Neural progenitor cell (in vitro differentiated cells): ENCODE measurements at regions not wholly inside any gene's neighbourhood (a gene's known extent, or its start where the extent isn't known, plus 50 kb on each side); places are given as distances from the start of the nearest gene placed in this dataset.
A peak's percentile ranks its signal among the peaks of the same experiment; 100 is the strongest.
"Not testable (repeated sequence)": the region's sequence is repeated elsewhere in the genome, so short reads cannot be mapped to it uniquely, and the experiment has no call there.

Experiments
- DNase-seq: peaks from one replicate; pipeline ENCODE4 v3.0.0-alpha.2; 2016; ENCODE audit warnings: low spot score
- H2AFZ ChIP-seq: fragments of 200-600 bp; sonication (generic); replicated peaks from 2 replicates; pipeline ENCODE4 v1.6.1; 2016; ENCODE audit warnings: antibody characterized with exemption
- H3F3A ChIP-seq: fragments of 200-600 bp; sonication (generic); 2 replicates; pipeline ENCODE4 v1.6.1; 2016; ENCODE audit warnings: antibody characterized with exemption, low read depth
- H3K27ac ChIP-seq: fragments of 200-600 bp; sonication (generic); 2 replicates; pipeline ENCODE4 v1.5.1; 2016; ENCODE audit warnings: mild to moderate bottlenecking
- H3K27me3 ChIP-seq: fragments of 200-600 bp; sonication (generic); 2 replicates; pipeline ENCODE4 v1.6.1; 2016; ENCODE audit warnings: mild to moderate bottlenecking, moderate library complexity
- H3K36me3 ChIP-seq: fragments of 200-600 bp; sonication (generic); 2 replicates; pipeline ENCODE4 v1.5.1; 2016
- H3K4me1 ChIP-seq: fragments of 200-600 bp; sonication (generic); 2 replicates; pipeline ENCODE4 v1.6.1; 2016; ENCODE audit warnings: mixed run types
- H3K4me2 ChIP-seq: fragments of 200-600 bp; sonication (generic); 2 replicates; pipeline ENCODE4 v1.6.1; 2016
- H3K4me3 ChIP-seq: fragments of 200-600 bp; sonication (generic); 2 replicates; pipeline ENCODE4 v1.5.1; 2016
- H3K79me2 ChIP-seq: fragments of 200-600 bp; sonication (generic); 2 replicates; pipeline ENCODE4 v1.6.1; 2016; ENCODE audit warnings: low read depth
- H3K9ac ChIP-seq: fragments of 200-600 bp; sonication (generic); 2 replicates; pipeline ENCODE4 v1.6.1; 2016
- H3K9me3 ChIP-seq: fragments of 200-600 bp; sonication (generic); 2 replicates; pipeline ENCODE4 v1.5.1; 2016; ENCODE audit warnings: low read depth
- H4K20me1 ChIP-seq: fragments of 200-600 bp; sonication (generic); 2 replicates; pipeline ENCODE4 v1.6.1; 2016; ENCODE audit warnings: low read depth
- H3K27ac Mint-ChIP-seq: 3 replicates; pipeline ENCODE4 v1.8.0; 2021; ENCODE audit warnings: mixed read lengths
- H3K27me3 Mint-ChIP-seq: 2 replicates; pipeline ENCODE4 v1.8.0; 2022; ENCODE audit warnings: low read depth, mild to moderate bottlenecking, inconsistent platforms, moderate library complexity, mixed read lengths; ENCODE audit not compliant: insufficient read depth
- H3K36me3 Mint-ChIP-seq: 3 replicates; pipeline ENCODE4 v1.8.0; 2021; ENCODE audit warnings: mixed read lengths
- H3K4me1 Mint-ChIP-seq: 3 replicates; pipeline ENCODE4 v1.8.0; 2021; ENCODE audit warnings: mixed read lengths
- H3K4me3 Mint-ChIP-seq: 3 replicates; pipeline ENCODE4 v1.8.0; 2021; ENCODE audit warnings: mild to moderate bottlenecking, moderate library complexity, mixed read lengths
- H3K9me3 Mint-ChIP-seq: 3 replicates; pipeline ENCODE4 v1.8.0; 2020; ENCODE audit warnings: mixed read lengths

- not testable (repeated sequence) for H3K27ac Mint-ChIP-seq, H3K27me3 Mint-ChIP-seq, H3K9me3 ChIP-seq, H4K20me1 ChIP-seq, H3K4me2 ChIP-seq, H2AFZ ChIP-seq, H3K4me1 ChIP-seq, H3K79me2 ChIP-seq, H3K4me3 ChIP-seq, H3K4me3 Mint-ChIP-seq, H3K27ac ChIP-seq, H3K9ac ChIP-seq, H3K36me3 Mint-ChIP-seq, H3K27me3 ChIP-seq, H3K9me3 Mint-ChIP-seq, H3F3A ChIP-seq, H3K4me1 Mint-ChIP-seq, H3K36me3 ChIP-seq, DNase-seq
These were observed 86.0 kb upstream of the PZP start for GRCh38 chr12:9294072-9294620.

DNA sequence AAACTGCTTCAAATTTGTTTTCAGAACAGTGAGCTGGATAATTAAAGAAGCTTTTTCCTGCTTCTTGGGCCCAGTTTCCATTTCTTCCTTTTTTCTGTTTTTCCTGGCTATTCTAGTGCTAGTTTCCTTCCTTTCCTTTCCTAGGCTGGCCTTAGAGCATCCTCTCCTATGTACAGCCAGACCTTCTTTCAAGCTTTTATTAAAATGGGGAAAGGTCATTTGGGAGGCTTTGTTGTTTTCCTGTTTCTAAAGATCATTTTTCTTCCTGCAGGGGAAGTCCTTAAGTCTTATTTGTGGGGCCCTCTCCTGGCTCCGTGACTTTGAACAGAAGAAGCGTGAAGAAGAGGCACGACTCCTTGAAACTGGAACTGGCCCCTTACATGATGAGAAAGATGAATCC, 85.2 kb upstream of the PZP start:
- H3K27ac ChIP-seq, H3K27me3 ChIP-seq, H3K27ac Mint-ChIP-seq, H3K9ac ChIP-seq, H3K27me3 Mint-ChIP-seq, H3K9me3 Mint-ChIP-seq, H3K79me2 ChIP-seq, H3K36me3 Mint-ChIP-seq, H2AFZ ChIP-seq, H3K4me2 ChIP-seq, H3K4me1 ChIP-seq, H3K36me3 ChIP-seq, H4K20me1 ChIP-seq, DNase-seq, H3K9me3 ChIP-seq, H3K4me3 Mint-ChIP-seq, H3K4me1 Mint-ChIP-seq, H3F3A ChIP-seq, H3K4me3 ChIP-seq: not testable (repeated sequence)

- H3K36me3 Mint-ChIP-seq, H2AFZ ChIP-seq, H3K79me2 ChIP-seq, H3K4me3 ChIP-seq, DNase-seq, H3K4me1 Mint-ChIP-seq, H3K9me3 ChIP-seq, H3K9ac ChIP-seq, H3K9me3 Mint-ChIP-seq, H3K27ac ChIP-seq, H3F3A ChIP-seq, H3K4me1 ChIP-seq, H3K4me3 Mint-ChIP-seq, H3K27ac Mint-ChIP-seq, H3K36me3 ChIP-seq, H3K27me3 ChIP-seq, H3K4me2 ChIP-seq, H3K27me3 Mint-ChIP-seq, H4K20me1 ChIP-seq: not testable (repeated sequence)
These were observed 81.8 kb upstream of the PZP start for GRCh38 chr12:9289984-9290383.

- H3K4me1 ChIP-seq, H3K9me3 Mint-ChIP-seq, H3F3A ChIP-seq, H3K36me3 Mint-ChIP-seq, H3K9ac ChIP-seq, H3K36me3 ChIP-seq, DNase-seq, H4K20me1 ChIP-seq, H3K4me1 Mint-ChIP-seq, H3K27me3 Mint-ChIP-seq, H2AFZ ChIP-seq, H3K27ac Mint-ChIP-seq, H3K9me3 ChIP-seq, H3K27ac ChIP-seq: not testable (repeated sequence)
- peaks cover 10% of the 10 kb centered on the region for H3K79me2 ChIP-seq
- peaks cover 12% of the 10 kb centered on the region for H3K27me3 ChIP-seq
- peak overlapping the region; percentile 98 for H3K4me3 Mint-ChIP-seq
- peak overlapping the region; percentile 82 for H3K4me3 ChIP-seq
- H3K4me2 ChIP-seq: peak overlapping the region; percentile 90
These were observed 76.5 kb upstream of the PZP start for GRCh38 chr12:9284724-9285123.

GRCh38 chr12:9284197-9284596, 76.0 kb upstream of the PZP start:
- H3K36me3 ChIP-seq, H3K9me3 ChIP-seq, H3K4me1 Mint-ChIP-seq, H3K4me1 ChIP-seq, H3K27me3 Mint-ChIP-seq, H3F3A ChIP-seq, H3K9me3 Mint-ChIP-seq, H3K36me3 Mint-ChIP-seq, H3K27ac ChIP-seq, H4K20me1 ChIP-seq: not testable (repeated sequence)
- peak overlapping the region; percentile 90 for H3K4me2 ChIP-seq
- H2AFZ ChIP-seq: peak overlapping the region; percentile 85
- peaks cover 10% of the 10 kb centered on the region for H3K79me2 ChIP-seq
- peak overlapping the region; percentile 91 for H3K27ac Mint-ChIP-seq
- peak overlapping the region; percentile 66 for H3K9ac ChIP-seq
- H3K4me3 Mint-ChIP-seq: peak overlapping the region; percentile 98
- peak; percentile 38 for DNase-seq
- H3K27me3 ChIP-seq: peaks cover 13% of the 10 kb centered on the region
- peak overlapping the region; percentile 82 for H3K4me3 ChIP-seq

- peak; percentile 91 for DNase-seq
- H3K9me3 Mint-ChIP-seq, H3K4me1 Mint-ChIP-seq, H3F3A ChIP-seq, H3K36me3 Mint-ChIP-seq, H4K20me1 ChIP-seq, H3K4me1 ChIP-seq, H3K27me3 Mint-ChIP-seq, H3K9me3 ChIP-seq, H3K36me3 ChIP-seq: not testable (repeated sequence)
- Mint-ChIP-seq H3K27ac (peak overlapping the region; percentile 96), H3K4me3 (peak overlapping the region; percentile 98)
- Histone ChIP-seq H3K4me2 (peak overlapping the region; percentile 90), H2AFZ (peak overlapping the region; percentile 92), H3K9ac (peak overlapping the region; percentile 44), H3K79me2 (peaks cover 10% of the 10 kb centered on the region), H3K4me3 (peak overlapping the region; percentile 82), H3K27me3 (peaks cover 13% of the 10 kb centered on the region), H3K27ac (peak overlapping the region; percentile 71)
These were observed 75.3 kb upstream of the PZP start for GRCh38 chr12:9283346-9284095.
